NCI-H2196 (cell line): ENCODE measurements at regions not wholly inside any gene's neighbourhood (a gene's known extent, or its start where the extent isn't known, plus 50 kb on each side); places are given as distances from the start of the nearest gene placed in this dataset.

Experiments
- DNase-seq: peaks from one replicate; lab custom pipeline; 2025; ENCODE audit not compliant: unreplicated experiment; lab: John Stamatoyannopoulos, UW

GRCh38 chr4:74610491-74610890 is 165.6 kb downstream of the AREG start:
- DNase-seq, result no peak

- no peak for DNase-seq
These were observed 167.9 kb downstream of the AREG start for GRCh38 chr4:74612837-74613236.

- no peak for DNase-seq
These were observed 168.3 kb downstream of the AREG start for GRCh38 chr4:74613266-74613665.

- DNase-seq, result no peak
These were observed 170.5 kb downstream of the AREG start for GRCh38 chr4:74615411-74615810.

GRCh38 chr4:74618166-74618565 is 173.2 kb downstream of the AREG start:
- no peak for DNase-seq

- DNase-seq, result no peak
These were observed 173.7 kb downstream of the AREG start for GRCh38 chr4:74618659-74619058.

DNA sequence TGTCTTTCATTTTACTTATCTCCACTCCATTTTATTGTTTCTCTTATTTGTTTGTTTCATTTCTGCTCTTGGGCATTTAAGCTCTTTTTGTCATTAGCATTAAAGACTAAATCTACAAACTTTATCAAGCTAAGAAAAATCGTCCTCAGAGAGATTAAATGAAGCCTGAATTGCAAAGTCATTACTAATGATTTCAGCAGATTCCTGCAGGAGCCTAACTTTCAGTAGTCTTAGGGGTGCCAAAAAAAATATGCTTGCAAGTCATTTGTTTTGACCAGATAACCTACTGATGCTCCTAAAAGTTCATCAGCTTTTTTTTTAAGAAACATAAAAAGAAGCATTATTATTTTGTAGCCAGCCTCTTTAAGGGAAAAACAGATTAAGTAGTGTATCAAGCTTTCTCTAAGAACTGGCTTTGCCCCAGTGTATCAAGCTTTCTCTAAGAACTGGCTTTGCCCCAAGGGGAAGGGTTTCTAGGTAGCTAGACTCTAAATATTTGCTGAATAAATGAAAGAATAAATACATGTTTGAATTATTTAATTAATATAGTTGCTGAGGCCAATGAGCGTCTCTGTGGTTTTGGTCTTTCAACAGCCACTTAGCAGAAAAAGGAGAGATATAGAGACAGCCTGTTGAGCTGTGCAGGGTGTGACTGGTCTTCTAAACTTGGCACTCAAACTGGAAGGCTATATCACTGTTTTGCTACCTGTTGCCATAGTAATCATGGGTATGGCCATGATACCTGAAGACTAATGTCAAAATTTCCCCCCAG is 174.2 kb downstream of the BTC start:
- no peak for DNase-seq

DNA sequence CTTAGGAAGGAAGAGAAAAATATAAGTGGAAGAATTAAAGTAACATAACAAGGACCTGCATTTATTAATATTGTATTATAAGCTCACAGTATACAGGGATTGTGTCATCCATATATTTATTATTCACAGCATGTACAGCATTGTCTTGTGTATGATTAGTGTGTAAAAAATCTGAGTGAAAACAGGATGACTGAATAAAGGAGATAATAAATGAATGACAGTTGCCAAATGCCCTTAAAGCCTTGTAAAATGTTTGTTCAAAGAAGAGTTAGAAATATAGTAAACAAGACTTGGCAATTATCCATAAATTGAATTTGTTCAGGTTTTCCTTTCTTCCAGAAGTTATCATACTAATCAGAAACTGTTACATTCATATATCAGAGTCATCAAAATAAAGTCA is 172.7 kb downstream of the BTC start:
- DNase-seq, result no peak

DNA sequence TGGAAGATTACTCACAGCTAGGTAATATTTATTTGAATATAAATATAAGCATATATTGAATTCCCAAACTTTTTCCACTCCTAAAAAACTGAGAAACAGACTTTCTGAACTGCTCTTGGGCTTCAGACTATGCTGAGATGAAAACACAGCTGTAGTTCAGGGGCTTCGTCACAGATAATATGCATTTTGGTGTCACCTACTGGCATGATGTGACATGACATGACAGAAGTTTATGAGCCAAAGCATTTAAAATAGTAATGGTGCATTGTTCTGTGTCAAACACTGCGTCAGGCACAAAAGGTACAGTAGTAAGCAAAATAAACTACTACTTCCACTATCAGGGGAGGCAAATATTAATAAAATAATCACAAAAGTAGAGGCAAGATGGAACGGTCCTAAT is 171.3 kb downstream of the BTC start:
- DNase-seq, result peak; percentile 0

- no peak for DNase-seq
These were observed 169.8 kb downstream of the BTC start for GRCh38 chr4:74624351-74625151.

DNA sequence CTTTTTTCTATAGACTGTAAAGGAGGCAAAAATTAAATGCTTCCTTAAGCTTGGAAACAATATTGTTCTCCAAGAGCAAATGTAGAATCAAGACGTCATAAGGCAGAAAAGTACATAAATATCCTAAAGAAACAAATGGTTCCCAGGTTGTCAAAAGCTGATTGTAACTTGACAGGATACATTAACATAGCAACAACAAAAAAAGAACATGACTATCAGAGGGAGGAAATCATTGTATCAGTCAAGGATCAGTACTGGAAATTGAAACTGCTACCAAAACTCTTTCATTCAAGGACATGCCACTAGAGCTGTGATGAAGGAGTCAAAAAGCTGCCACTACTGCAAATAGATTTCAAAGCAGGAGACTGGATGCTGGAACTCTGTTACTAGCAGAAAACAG is 168.3 kb downstream of the BTC start:
- no peak for DNase-seq

- no peak for DNase-seq
These were observed 167.2 kb downstream of the BTC start for GRCh38 chr4:74627093-74627492.

DNA sequence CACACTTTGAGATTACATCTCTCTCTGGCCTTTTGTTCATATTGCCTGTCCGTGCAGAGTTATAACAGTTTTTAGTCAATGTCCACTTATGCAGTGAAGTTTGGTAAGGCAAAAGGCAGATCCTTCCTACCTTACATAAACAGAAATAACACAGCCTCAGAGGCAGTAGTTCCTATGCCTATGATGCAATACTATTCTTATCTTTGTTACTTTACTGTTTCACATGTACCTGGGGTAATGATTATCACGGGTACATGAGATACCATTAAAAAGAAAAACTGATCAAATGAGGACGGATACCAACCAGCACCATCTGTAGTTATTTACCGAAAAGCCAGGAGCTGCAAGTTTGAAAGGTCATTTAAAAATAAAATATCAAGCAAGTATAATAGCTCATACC is 166.8 kb downstream of the BTC start:
- DNase-seq, result no peak

DNA sequence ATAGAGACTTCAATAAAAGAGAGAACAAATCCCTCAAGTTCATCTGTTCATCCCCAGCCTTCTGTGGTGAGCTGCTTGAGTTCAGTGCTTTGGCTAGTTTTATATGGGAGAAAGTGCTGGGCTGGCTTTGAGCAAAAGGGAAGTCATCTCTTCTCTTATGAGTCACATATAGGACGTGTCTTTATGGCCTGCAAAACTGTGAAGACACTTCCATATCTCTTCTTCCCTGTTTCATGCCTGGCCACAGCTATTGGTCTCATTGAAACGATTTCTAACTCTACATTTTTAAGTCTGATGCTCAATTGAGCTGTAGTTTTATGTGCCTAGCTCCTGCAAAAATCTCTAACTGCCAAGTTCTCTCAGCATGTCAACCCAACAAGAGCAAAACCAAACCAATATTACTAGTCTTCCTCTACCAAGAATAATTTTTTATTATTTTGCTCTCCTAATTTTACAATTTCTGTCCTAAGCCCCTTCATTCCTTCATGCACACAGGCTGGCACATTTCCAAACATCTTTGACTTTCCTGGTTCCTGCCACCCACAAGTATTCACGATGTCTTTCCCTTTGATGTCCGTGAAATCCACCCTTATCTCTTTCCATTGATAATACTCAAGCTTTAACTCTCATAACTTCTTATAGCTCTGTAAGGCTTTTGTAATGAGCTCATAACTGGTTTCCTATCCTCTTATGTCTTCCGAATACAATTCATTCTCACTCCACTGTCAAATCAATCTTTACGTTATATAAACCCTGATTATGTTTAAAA is 165.3 kb downstream of the BTC start:
- DNase-seq, result no peak

DNA sequence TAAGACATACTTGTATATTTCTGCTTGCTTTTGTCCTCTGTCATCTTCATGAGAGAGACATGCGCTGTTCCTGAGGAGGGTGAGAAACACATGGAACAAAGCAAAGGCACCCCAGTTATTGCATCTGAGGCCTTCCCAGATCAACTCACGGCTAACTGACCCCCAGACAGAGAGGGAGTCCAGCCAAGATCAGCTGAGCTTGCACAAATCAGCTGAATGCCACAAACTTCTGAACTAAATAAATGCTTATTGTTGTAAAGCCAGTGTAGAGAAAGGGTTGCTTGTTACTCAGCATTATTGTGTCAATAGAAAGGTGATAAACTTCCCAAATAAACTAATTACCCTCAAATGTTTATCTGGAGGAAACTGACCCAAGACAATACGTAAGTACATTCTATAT is 163.8 kb downstream of the BTC start:
- no peak for DNase-seq

DNA sequence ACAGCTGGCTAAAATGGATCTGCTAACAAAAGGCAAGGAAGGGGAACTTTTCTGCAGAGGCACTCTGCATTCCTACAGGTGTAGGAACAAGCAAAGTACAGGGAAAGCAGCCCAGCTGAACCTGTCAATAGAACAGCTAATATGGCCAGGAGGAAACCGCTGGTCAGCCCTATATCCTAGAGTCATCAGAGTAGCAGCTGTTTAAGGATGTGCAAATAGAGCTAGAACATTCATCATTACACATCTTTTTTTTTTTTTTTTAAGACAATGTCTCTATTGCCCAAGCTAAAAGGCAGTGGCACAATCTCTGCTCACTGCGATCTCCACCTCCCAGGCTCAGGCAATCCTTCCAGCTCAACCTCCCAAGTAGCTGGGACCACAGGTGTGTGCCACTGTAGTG is 163.0 kb downstream of the BTC start:
- DNase-seq, result no peak

- no peak for DNase-seq
These were observed 162.3 kb downstream of the BTC start for GRCh38 chr4:74631988-74632387.

DNA sequence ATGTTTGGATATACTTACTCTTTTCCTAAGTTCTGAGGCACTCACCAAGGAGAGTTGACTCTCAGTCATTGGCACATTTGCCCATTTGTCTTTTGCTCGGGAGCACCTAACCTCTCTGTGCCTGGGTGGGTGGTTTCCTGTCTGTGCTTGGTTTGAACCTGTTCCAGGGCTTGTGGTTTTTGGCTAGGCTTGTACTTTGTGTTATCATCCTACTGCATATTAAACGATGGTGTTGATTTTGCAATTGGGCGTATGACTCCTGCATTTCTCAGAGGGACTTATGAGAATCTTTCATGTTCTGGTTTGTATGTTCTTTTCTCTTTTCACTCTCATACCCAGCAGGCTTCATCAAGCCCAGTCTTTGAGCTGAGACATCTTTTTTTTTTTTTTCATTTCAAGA is 161.7 kb downstream of the BTC start:
- no peak for DNase-seq

GRCh38 chr4:74635074-74635473 is 159.2 kb downstream of the BTC start:
- no peak for DNase-seq

DNA sequence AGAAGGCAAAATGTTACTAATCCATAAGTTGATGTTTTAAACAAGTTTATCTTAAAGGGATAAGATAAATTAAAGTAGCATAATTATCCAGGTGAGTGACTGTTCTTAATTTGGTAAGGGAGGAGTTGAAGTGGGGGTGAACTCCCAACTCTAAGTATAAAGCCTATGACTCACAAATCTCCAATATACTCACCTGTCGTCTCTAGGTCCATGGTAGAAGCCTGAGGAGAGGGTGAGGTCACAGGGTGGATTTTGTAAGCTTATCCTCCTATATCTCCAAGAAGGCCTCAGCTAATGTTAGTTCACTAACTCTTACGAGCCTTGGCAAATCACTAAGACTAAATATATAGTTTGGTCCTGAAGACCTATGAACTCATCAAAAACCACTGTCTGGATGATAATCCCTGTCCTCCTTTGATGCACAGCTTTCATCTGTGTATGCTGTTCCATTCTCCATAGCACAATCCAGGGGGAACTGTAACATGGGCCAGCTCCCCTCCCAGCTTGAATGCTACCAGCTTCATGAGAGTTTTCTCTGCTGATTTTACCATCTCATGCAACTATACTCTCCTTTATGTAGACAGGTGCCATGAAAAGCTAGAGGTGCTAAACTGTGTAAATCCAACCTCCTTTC is 158.7 kb downstream of the BTC start:
- no peak for DNase-seq

- no peak for DNase-seq
These were observed 156.3 kb downstream of the BTC start for GRCh38 chr4:74638001-74638400.
